DMS53 treated with DMSO at 0.1 percent for 48 hours (cell line): ENCODE measurements at regions not wholly inside any gene's neighbourhood (a gene's known extent, or its start where the extent isn't known, plus 50 kb on each side); places are given as distances from the start of the nearest gene placed in this dataset.

Source experiments
- DNase-seq: peaks from one replicate; lab custom pipeline; 2025; ENCODE audit not compliant: unreplicated experiment; lab: John Stamatoyannopoulos, UW

DNA sequence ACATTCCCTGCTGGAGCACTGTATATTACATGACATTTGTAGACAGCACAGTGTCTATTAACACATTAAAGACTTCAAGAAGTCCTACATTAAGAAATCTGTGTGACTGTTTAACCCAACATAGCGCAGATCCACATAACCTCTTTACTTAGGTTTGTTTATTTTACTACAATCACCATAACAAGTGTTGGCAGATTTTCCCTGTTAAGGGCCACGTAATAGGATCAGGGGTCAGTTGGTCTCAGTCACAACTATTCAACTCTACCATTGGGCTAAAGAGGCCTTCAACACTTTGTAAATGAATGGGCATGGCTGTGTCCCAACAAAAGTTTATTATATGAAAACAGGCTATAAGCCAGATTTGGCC, 51.3 kb upstream of the ADORA2B start:
- no peak for DNase-seq

DNA sequence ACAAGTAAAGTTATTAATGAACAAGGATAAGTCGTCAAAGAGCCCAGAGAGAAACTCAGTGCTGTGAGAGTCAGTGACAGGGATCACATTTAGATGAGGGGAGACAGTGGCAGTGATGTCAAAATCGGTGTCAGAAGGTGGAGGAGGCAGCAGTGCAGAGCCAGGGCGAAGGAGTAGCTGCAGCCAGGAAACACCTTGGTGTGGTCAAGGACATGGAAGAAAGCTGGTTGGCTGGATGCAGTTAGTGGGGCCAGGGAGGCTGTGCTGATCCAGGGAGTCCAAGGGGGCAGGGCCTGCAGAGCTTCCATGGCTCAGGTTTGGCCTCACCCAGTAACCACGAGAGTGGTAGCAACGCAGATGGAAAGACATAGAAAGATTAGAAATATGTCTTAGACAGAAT, 50.7 kb upstream of the ADORA2B start:
- no peak for DNase-seq

DNA sequence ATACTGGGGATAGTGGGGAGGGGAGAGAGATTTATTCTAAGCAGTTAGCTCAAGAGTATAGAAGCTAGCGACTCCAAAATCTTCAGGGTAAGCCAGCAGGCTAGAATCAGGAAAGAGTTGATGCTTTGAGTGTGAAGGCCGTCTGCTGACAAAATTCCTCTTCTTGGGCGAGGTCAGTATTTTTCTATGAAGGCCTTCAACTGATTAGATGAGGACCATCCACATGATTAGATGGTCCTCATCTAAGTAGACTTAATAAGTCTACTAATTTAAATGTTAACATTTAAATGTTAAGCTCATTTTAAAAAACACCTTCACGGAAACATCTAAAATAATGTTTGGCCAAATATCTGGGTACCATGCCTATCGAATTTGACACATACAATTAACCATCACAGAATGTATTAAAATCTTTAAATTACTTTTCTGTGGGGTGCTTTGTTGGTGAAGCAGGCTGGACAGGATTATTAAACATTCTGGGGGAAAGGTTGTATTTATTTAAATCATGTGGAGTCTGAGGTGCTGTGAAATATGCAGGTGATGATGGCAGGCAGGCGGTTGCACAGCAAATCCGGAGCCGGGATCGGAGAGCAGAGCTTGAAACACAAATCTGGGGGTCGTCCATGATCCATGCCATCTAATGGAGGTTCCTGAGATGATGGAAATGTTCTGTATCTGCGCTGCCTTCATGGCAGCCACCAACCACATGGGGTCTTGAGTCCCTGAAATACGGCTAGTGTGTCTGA, 49.8 kb upstream of the ADORA2B start:
- no peak for DNase-seq
